Memory B cell (primary cell): ENCODE measurements at regions not wholly inside any gene's neighbourhood (a gene's known extent, or its start where the extent isn't known, plus 50 kb on each side); places are given as distances from the start of the nearest gene placed in this dataset.
A peak's percentile ranks its signal among the peaks of the same experiment; 100 is the strongest.

Experiments used
- ATAC-seq: fragments of 150-1000 bp; cut with Tn5 transposase; 2 replicates; pipeline ENCODE4 v1.10.0; 2021; ENCODE audit warnings: low read depth, mild to moderate bottlenecking, moderate library complexity
- DNase-seq, 2 donors: peaks; one replicate each; pipeline ENCODE4 v3.0.0; 2022; ENCODE audit warnings: low spot score in 2 of 2
- H3K27ac Mint-ChIP-seq: one replicate; pipeline ENCODE4 v1.8.0; 2022; ENCODE audit warnings: mild to moderate bottlenecking, moderate library complexity, mixed read lengths
- H3K27me3 Mint-ChIP-seq: one replicate; pipeline ENCODE4 v1.8.0; 2022; ENCODE audit warnings: mixed read lengths
- H3K36me3 Mint-ChIP-seq: one replicate; pipeline ENCODE4 v1.8.0; 2022; ENCODE audit warnings: mild to moderate bottlenecking, mixed read lengths
- H3K4me1 Mint-ChIP-seq: one replicate; pipeline ENCODE4 v1.8.0; 2022; ENCODE audit warnings: mixed read lengths
- H3K4me3 Mint-ChIP-seq: one replicate; pipeline ENCODE4 v1.8.0; 2022; ENCODE audit warnings: mild to moderate bottlenecking, moderate library complexity, mixed read lengths
- H3K9me3 Mint-ChIP-seq: one replicate; pipeline ENCODE4 v1.8.0; 2022; ENCODE audit warnings: mixed read lengths

DNA sequence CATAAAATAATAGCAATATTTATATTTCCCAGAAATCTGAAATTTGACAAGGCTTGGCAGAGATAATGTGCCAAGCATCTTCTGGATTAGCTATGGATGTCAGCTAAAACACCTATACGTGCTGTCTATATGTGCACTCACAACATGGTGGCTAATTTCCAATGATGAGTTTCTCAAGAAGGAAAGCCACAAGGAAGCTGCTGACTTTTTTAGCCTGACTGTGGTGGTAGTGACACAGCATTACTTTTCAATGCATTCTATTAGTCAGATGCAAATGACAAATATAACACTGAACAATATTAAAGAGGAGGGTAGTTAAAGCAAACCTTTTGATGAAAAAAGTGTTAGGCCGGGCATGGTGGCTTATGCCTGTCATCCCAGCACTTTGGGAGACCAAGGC, 101.7 kb upstream of the CCDC54 start:
- DNase-seq (no peak), ATAC-seq (no peak)
- H3K27ac Mint-ChIP-seq: no peak overlapping the region
- no peaks in the 10 kb centered on the region for H3K36me3 Mint-ChIP-seq
- peaks cover 7% of the 10 kb centered on the region for H3K27me3 Mint-ChIP-seq
- H3K9me3 Mint-ChIP-seq: no peaks in the 10 kb centered on the region
- no peaks in the 10 kb centered on the region for H3K4me1 Mint-ChIP-seq
- H3K4me3 Mint-ChIP-seq: no peak overlapping the region

DNA sequence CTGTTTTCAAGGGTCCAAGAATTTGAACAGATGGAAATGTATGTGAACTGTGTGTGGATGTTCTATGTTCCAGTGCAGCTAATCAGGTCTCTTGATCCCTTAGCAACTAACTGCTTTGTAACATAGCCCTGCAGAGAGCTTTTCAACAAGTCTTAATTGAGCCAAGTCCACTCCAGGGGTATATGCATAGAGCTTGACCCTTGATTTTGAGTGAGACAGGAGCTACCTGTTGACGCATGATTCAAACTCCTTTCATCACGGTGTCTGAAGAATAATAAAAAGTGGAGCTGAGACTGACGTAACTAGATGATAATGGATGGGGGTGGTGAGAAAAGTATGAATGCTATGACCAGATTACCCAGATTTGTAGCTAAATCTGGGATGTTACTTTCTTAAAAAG, 93.3 kb upstream of the CCDC54 start:
- H3K36me3 Mint-ChIP-seq: peaks cover 2% of the 10 kb centered on the region
- ATAC-seq: no peak
- no peak overlapping the region for H3K4me3 Mint-ChIP-seq
- no peak overlapping the region for H3K27ac Mint-ChIP-seq
- H3K9me3 Mint-ChIP-seq: peaks cover 1% of the 10 kb centered on the region
- DNase-seq: no peak
- peaks cover 3% of the 10 kb centered on the region for H3K27me3 Mint-ChIP-seq
- peaks cover 4% of the 10 kb centered on the region for H3K4me1 Mint-ChIP-seq

DNA sequence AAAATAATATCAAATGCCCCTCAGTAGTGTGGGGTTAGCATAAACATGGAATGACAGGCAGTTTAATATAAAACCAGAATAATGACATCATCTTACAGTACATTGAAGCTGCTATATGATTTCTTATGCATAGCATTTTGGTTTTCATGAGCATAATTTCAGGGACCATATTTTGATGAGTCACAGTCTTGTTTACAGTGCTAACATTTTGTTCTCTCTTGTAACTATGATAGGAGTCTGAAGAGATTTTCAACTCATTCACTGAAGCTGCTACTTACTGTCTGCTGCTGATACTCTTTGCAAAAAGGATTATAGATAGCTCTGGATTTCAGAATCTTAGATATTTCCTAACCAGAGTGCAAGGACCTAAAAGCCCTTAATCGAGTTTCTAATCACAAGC, 92.6 kb upstream of the CCDC54 start:
- Mint-ChIP-seq H3K4me1 (peaks cover 4% of the 10 kb centered on the region), H3K27me3 (peaks cover 2% of the 10 kb centered on the region), H3K27ac (no peak overlapping the region), H3K9me3 (peaks cover 1% of the 10 kb centered on the region), H3K4me3 (no peak overlapping the region), H3K36me3 (peaks cover 2% of the 10 kb centered on the region)
- ATAC-seq: no peak
- no peak for DNase-seq

DNA sequence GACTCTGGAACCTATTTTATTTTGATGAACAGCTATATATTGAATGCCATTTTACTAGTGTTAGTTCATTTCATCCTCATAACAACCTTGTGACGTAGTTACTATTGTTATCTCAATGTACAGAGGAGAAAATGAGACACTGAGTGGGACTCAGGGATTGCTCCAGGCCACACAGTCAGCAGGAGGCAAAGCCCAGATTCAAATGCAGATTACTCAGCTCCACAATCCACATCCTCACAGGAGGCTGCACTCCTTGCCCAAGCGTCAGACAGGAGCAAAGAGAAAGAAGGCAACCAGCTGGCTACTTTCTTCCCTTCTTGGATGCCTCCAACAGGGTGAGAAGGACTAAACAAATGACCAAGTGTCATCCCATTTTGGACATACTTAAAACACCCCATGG, 92.0 kb upstream of the CCDC54 start:
- ATAC-seq (no peak), DNase-seq (no peak)
- Mint-ChIP-seq H3K4me3 (no peak overlapping the region), H3K36me3 (peaks cover 2% of the 10 kb centered on the region), H3K9me3 (peaks cover 3% of the 10 kb centered on the region), H3K27ac (no peak overlapping the region), H3K4me1 (peaks cover 4% of the 10 kb centered on the region), H3K27me3 (peaks cover 2% of the 10 kb centered on the region)

DNA sequence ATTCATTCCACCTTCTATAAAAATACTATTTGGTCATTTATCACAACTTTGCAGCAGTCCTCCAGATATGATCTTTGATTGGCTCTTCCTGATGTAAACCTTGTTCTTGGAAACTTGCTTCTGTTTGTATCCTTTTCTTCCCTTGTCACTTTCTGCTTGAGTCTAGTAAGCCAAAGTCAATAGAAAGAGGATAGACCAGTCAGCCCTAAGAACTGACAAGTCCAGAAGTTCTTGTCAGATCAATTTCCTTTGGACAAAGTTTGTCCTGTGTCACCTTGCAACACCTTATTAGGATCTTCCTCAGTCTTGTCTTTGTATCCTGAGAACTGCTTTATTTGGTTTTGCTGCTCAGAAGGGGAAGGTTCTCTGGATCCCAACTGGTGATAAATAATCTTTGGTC, 87.9 kb upstream of the CCDC54 start:
- H3K27ac Mint-ChIP-seq: no peak overlapping the region
- ATAC-seq: no peak

DNA sequence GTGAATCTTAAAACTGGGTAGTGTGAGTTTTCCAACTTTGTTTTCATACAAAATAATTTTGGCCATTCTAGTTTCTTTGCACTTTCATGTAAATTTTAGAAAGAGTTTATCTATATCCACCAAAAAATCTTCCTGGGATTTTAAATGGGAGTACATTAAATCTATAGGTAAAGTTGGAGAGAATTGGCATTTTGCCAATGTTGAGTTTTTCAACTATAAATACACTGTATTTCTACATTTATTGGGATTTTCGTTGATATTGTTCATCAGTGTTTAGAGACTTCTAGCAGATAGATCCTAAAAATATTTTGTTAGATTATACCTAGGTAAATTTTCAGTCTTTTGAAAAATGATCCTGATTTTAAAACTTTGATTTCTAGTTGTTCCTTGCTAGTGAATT, 83.1 kb upstream of the CCDC54 start:
- ATAC-seq (no peak), DNase-seq (no peak)
- Mint-ChIP-seq H3K4me3 (no peak overlapping the region), H3K27ac (no peak overlapping the region), H3K36me3 (peaks cover 2% of the 10 kb centered on the region), H3K27me3 (no peaks in the 10 kb centered on the region), H3K9me3 (peaks cover 8% of the 10 kb centered on the region), H3K4me1 (no peaks in the 10 kb centered on the region)

More for the DNA sequence above, 87.9 kb upstream of the CCDC54 start:
- H3K9me3 Mint-ChIP-seq: peaks cover 4% of the 10 kb centered on the region
- H3K4me1 Mint-ChIP-seq: no peaks in the 10 kb centered on the region
- H3K36me3 Mint-ChIP-seq: no peaks in the 10 kb centered on the region
- no peak overlapping the region for H3K4me3 Mint-ChIP-seq
- no peaks in the 10 kb centered on the region for H3K27me3 Mint-ChIP-seq
- no peak for DNase-seq

DNA sequence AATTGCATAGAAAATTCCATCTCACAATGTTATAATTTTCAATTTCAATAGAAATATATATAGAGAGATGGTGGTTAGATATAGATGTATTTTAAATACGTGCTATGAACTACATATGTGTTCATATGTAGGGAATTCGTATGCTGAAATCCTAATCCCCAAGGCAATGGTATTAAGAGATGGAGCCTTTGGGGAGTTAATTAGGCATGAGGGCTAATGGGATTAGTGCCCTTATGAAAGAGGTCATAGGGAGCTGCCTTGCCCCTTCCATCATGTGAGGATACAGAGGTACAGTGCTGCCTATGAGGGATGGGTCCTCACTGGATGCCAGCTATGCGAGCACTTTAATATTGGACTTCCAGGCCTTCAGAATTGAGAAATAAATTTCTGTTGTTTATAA, 79.6 kb upstream of the CCDC54 start:
- peaks cover 2% of the 10 kb centered on the region for H3K36me3 Mint-ChIP-seq
- H3K9me3 Mint-ChIP-seq: peaks cover 4% of the 10 kb centered on the region
- no peaks in the 10 kb centered on the region for H3K4me1 Mint-ChIP-seq
- no peaks in the 10 kb centered on the region for H3K27me3 Mint-ChIP-seq
- H3K27ac Mint-ChIP-seq: no peak overlapping the region
- ATAC-seq (no peak), DNase-seq (no peak)
- no peak overlapping the region for H3K4me3 Mint-ChIP-seq

DNA sequence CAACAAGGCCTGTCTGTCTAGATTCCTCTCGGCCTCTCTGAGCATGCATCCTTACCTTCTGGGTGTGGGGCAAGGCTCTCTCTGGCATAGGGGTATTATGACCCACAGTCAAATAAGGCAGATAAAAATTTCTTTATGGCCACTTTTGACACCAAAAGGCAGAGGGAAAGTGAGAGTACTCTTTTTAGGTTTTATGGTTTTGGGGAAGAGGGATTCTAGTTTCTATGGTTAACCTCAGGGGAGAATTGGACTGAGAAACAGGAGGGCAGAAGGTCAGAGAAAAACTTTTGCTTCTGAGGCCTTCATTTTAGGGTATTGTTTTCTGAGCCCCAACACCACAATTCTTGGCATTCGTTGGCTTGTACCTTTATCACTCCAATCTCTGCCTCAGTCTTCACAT, 70.0 kb upstream of the CCDC54 start:
- Mint-ChIP-seq H3K4me1 (no peaks in the 10 kb centered on the region), H3K9me3 (no peaks in the 10 kb centered on the region), H3K27ac (no peak overlapping the region), H3K4me3 (no peak overlapping the region), H3K36me3 (no peaks in the 10 kb centered on the region), H3K27me3 (no peaks in the 10 kb centered on the region)
- DNase-seq (no peak), ATAC-seq (no peak)

DNA sequence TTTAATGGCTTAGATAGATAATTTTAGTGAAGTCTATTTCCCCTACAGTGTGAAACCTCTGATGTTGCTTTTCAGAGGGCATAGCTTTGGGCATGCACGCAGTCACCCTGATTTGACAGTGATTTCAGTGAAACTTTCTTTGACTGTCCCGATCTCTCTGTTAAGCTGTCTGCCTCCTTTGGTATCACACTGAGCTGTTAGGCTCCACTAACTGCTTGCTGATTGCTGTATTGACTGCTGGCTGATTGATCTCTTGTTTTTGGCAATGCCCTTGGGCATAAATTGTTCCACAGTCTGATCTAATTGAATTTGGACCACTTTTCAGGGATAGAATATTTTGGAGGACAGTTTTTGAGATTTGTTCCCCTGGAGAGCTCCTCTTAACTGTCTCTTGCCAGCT, 68.5 kb upstream of the CCDC54 start:
- no peaks in the 10 kb centered on the region for H3K4me1 Mint-ChIP-seq
- H3K27ac Mint-ChIP-seq: no peak overlapping the region
- ATAC-seq: no peak
- no peaks in the 10 kb centered on the region for H3K27me3 Mint-ChIP-seq
- H3K4me3 Mint-ChIP-seq: no peak overlapping the region
- no peaks in the 10 kb centered on the region for H3K9me3 Mint-ChIP-seq
- no peak for DNase-seq
- no peaks in the 10 kb centered on the region for H3K36me3 Mint-ChIP-seq

DNA sequence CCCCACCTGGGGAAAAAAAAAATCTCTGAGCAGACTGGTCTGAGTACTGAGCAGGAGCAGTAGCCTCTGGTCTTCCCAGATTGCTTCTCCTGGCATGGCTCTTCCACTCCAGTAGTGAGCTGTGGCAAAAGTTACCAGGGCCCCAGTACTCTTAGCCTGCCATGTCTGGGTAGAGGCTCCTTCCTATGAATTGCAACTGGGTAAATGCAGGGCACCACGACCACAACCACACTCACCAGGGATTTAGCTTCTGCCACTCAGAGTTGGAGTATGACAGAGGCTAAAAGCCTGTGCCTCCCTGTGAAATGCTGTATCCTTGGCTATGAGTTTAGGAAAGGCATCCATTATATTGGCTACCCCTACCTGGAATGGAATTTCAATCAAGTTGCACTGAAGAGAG, 67.9 kb upstream of the CCDC54 start:
- DNase-seq (no peak), ATAC-seq (no peak)
- no peaks in the 10 kb centered on the region for H3K4me1 Mint-ChIP-seq
- H3K9me3 Mint-ChIP-seq: no peaks in the 10 kb centered on the region
- H3K4me3 Mint-ChIP-seq: no peak overlapping the region
- H3K27ac Mint-ChIP-seq: no peak overlapping the region
- H3K27me3 Mint-ChIP-seq: no peaks in the 10 kb centered on the region
- H3K36me3 Mint-ChIP-seq: no peaks in the 10 kb centered on the region

DNA sequence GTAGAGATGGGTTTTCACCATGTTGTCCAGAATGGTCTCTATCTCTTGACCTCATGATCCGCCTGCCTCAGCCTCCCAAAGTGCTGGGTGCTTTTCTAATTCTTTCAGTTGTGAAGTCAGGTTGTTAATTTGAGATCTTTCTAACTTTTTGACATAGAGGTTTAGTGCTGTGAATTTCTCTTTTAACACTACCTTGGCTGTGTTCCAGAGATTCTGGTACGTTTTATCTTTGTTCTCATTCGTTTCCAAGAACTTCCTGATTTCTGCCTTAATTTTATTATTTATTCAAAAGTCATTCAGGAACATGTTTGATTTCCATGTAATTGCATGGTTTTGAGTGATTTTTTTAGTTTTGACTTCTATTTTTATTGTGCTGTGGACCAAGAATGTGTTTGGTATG, 63.5 kb upstream of the CCDC54 start:
- DNase-seq: no peak
- Mint-ChIP-seq H3K36me3 (no peaks in the 10 kb centered on the region), H3K4me1 (no peaks in the 10 kb centered on the region), H3K9me3 (no peaks in the 10 kb centered on the region), H3K4me3 (no peak overlapping the region), H3K27me3 (peaks cover 14% of the 10 kb centered on the region), H3K27ac (no peak overlapping the region)
- ATAC-seq: no peak

DNA sequence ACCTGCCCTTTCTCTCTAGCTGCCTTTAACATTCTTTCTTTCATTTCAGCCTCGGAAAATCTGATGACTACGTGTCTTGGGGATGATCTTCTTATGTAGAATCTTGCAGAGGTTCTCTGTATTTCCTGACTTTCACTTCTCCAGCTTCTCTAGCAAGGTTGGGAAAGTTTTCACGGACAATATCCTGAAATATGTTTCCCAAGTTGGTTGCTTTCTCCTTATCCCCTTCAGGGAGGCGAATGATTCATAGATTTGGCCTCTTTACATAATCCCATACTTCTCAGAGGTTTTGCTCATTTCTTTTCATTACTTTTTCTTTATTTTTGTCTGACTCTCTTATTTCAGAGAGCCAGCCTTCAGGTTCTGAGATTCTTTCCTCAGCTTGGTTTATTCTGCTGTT, 62.1 kb upstream of the CCDC54 start:
- peaks cover 14% of the 10 kb centered on the region for H3K27me3 Mint-ChIP-seq
- no peak overlapping the region for H3K4me3 Mint-ChIP-seq
- no peaks in the 10 kb centered on the region for H3K9me3 Mint-ChIP-seq
- ATAC-seq (no peak), DNase-seq (no peak)
- H3K36me3 Mint-ChIP-seq: no peaks in the 10 kb centered on the region
- no peaks in the 10 kb centered on the region for H3K4me1 Mint-ChIP-seq
- no peak overlapping the region for H3K27ac Mint-ChIP-seq

DNA sequence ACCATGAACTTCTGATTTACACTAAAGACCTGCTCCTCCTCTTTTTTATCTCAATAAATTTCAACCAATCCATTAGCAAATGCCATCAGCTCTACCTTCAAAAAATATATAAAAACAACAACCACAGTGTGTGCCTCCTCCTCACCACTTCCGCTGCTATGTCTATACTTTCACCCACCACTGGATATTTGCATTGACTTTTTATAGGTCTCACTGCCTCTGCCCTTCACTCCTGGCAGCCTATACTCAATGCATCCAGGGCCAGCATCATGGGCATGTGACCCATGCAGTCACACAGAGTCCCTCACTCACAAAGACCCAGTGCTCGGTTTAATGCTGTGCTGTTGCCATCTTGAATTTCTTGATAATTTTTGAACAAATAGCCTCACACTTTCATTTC, 53.5 kb upstream of the CCDC54 start:
- Mint-ChIP-seq H3K36me3 (no peaks in the 10 kb centered on the region), H3K27me3 (no peaks in the 10 kb centered on the region), H3K27ac (no peak overlapping the region), H3K9me3 (no peaks in the 10 kb centered on the region), H3K4me3 (no peak overlapping the region), H3K4me1 (peaks cover 5% of the 10 kb centered on the region)
- DNase-seq: no peak
- peak; percentile 59 for ATAC-seq

DNA sequence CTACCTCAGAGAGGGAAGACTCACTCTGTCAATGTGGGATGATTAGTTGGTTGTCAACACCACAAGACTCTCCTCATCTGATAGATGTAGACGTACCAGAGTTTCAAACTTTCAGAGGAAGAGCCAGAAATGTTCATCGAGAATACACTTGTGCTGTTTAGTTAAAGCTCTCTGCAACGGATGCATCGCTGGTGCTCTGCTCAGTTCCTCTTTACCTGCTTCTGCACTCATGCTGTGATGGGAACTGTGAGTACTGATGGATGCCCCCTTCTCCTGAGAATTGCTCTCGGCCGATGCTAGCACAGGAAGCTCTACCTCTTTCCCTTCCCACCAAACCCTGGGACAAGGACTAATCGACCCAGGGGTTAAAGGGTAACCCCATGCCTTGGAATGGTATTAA, 51.8 kb upstream of the CCDC54 start:
- no peaks in the 10 kb centered on the region for H3K9me3 Mint-ChIP-seq
- peaks cover 8% of the 10 kb centered on the region for H3K4me1 Mint-ChIP-seq
- H3K36me3 Mint-ChIP-seq: no peaks in the 10 kb centered on the region
- no peak overlapping the region for H3K4me3 Mint-ChIP-seq
- H3K27ac Mint-ChIP-seq: no peak overlapping the region
- ATAC-seq (peak; percentile 69), DNase-seq (no peak)
- H3K27me3 Mint-ChIP-seq: no peaks in the 10 kb centered on the region
